Right lobe of liver (tissue), 6 donors: ENCODE measurements at regions not wholly inside any gene's neighbourhood (a gene's known extent, or its start where the extent isn't known, plus 50 kb on each side); places are given as distances from the start of the nearest gene placed in this dataset.

Experiments
- ATAC-seq, 4 donors: fragments of 200-7000 bp; cut with Tn5 transposase; one replicate each; pipeline ENCODE4 v1.9.1; 2020; ENCODE audit warnings: mild to moderate bottlenecking in 4 of 4, moderate library complexity in 4 of 4
- DNase-seq, 3 donors: peaks; one replicate each; pipeline ENCODE4 v3.0.0-alpha.2; 2020
- H3K27ac ChIP-seq, 3 donors: fragments of 200-600 bp; one replicate each; pipeline ENCODE4 v1.8.0; 2022
- H3K27me3 ChIP-seq, 2 donors: fragments of 200-600 bp; one replicate each; pipeline ENCODE4 v1.8.0; 2022
- H3K36me3 ChIP-seq, 4 donors: fragments of 200-600 bp; sonication (generic) in 1 of 4; one replicate each; pipeline versions ENCODE4 v1.5.1 to v1.8.0; 2017 to 2022; ENCODE audit warnings: control low read depth in 1 of 4
- H3K4me1 ChIP-seq, 4 donors: fragments of 200-600 bp; sonication (generic) in 1 of 4; one replicate each; pipeline versions ENCODE4 v1.5.1 to v1.8.0; 2017 to 2022; ENCODE audit warnings: control low read depth in 1 of 4
- H3K4me3 ChIP-seq, 3 donors: fragments of 200-600 bp; one replicate each; pipeline ENCODE4 v1.8.0; 2022
- H3K9me3 ChIP-seq, 4 donors: fragments of 200-600 bp; sonication (generic) in 1 of 4; one replicate each; pipeline versions ENCODE4 v1.5.1 to v1.8.0; 2017 to 2022; ENCODE audit warnings: control low read depth in 1 of 4
- CTCF ChIP-seq, 4 donors: fragments of 200-600 bp in 3 of 4; fragments of 450-650 bp in 1 of 4; IDR thresholded peaks; one replicate each; pipeline versions ENCODE4 v1.5.1 to v1.8.0; 2016 to 2022; ENCODE audit warnings: antibody characterized with exemption in 4 of 4, mild to moderate bottlenecking in 2 of 4
- POLR2A ChIP-seq: fragments of 450-650 bp; IDR thresholded peaks from one replicate; pipeline ENCODE4 v1.6.1; 2017; ENCODE audit warnings: antibody characterized with exemption, mild to moderate bottlenecking
- WGBS: methylation state at CpG from one replicate; pipeline ENCODE4 v1.1.6; 2018; ENCODE audit warnings: low coverage, low lambda C conversion rate; ENCODE audit not compliant: insufficient coverage; ENCODE audit errors: missing lambda C conversion rate; 5-methylcytosine and 5-hydroxymethylcytosine counted together
- intact Hi-C, 2 donors: fragments of 100-400 bp; cut with DNase I; formaldehyde crosslinking; loops; one replicate each; pipeline versions ENCODE4 v1.11.2 to v1.14.1; 2022
- donor health status: DM: no; HTN: yes; CAD: no.
- donor health status: DM: no; HTN: no; CAD: no.
- donor health status: DM: no; HTN: no; CAD: no.
- donor health status: DM: no; HTN: yes; CAD: no.
- donor health status: DM: no; HTN: yes; CAD: no.

- WGBS = 29% methylated on average over 4 of the region's 4 CpGs
- no peak for TF ChIP-seq POLR2A
- TF ChIP-seq CTCF (IDR thresholded peaks at IDR 0.05) = no peak
- no peaks in the 10 kb centered on the region for H3K36me3 ChIP-seq
- no peak overlapping the region for H3K27ac ChIP-seq
- H3K27me3 ChIP-seq = no peaks in the 10 kb centered on the region
- DNase-seq = no peak
- H3K9me3 ChIP-seq = no peaks in the 10 kb centered on the region
- H3K4me1 ChIP-seq = no peaks in the 10 kb centered on the region
- intact Hi-C loops = no loop called here
- no peak overlapping the region for H3K4me3 ChIP-seq
- no peak for ATAC-seq
These were observed 953.2 kb downstream of the SLITRK6 start for GRCh38 chr13:84845907-84846619.

- no peaks in the 10 kb centered on the region for H3K36me3 ChIP-seq
- DNase-seq (no peak), ATAC-seq (no peak)
- H3K4me3 ChIP-seq = no peak overlapping the region
- WGBS = 21% methylated on average over 1 of the region's 1 CpG
- H3K9me3 ChIP-seq = no peaks in the 10 kb centered on the region
- intact Hi-C loops = no loop called here
- TF ChIP-seq POLR2A (no peak), CTCF (IDR thresholded peaks at IDR 0.05) (peak in 2 of 4 donors; percentile 11 to 25)
- no peaks in the 10 kb centered on the region for H3K27me3 ChIP-seq
- H3K4me1 ChIP-seq = no peaks in the 10 kb centered on the region
- H3K27ac ChIP-seq = no peak overlapping the region
These were observed 954.7 kb downstream of the SLITRK6 start for GRCh38 chr13:84844473-84844872.

- no peak for DNase-seq
- H3K36me3 ChIP-seq = no peaks in the 10 kb centered on the region
- no peak overlapping the region for H3K27ac ChIP-seq
- no peaks in the 10 kb centered on the region for H3K4me1 ChIP-seq
- no peak for ATAC-seq
- intact Hi-C loops = no loop called here
- WGBS = 35% methylated on average over 1 of the region's 1 CpG
- no peaks in the 10 kb centered on the region for H3K27me3 ChIP-seq
- no peaks in the 10 kb centered on the region for H3K9me3 ChIP-seq
- H3K4me3 ChIP-seq = no peak overlapping the region
- no peak for TF ChIP-seq CTCF (IDR thresholded peaks at IDR 0.05)
- TF ChIP-seq POLR2A = no peak
These were observed 955.9 kb downstream of the SLITRK6 start for GRCh38 chr13:84843368-84843767.

GRCh38 chr13:84834201-84834600 is 951.9 kb upstream of the SLITRK1 start:
- no peaks in the 10 kb centered on the region for H3K9me3 ChIP-seq
- H3K4me3 ChIP-seq = no peak overlapping the region
- ATAC-seq = no peak
- intact Hi-C loops = no loop called here
- no peaks in the 10 kb centered on the region for H3K4me1 ChIP-seq
- no peaks in the 10 kb centered on the region for H3K27me3 ChIP-seq
- no peak for DNase-seq
- TF ChIP-seq CTCF (IDR thresholded peaks at IDR 0.05) = no peak
- TF ChIP-seq POLR2A = no peak
- 36% methylated on average over 2 of the region's 2 CpGs for WGBS
- no peaks in the 10 kb centered on the region for H3K36me3 ChIP-seq
- no peak overlapping the region for H3K27ac ChIP-seq
